Activated CD4-positive, alpha-beta T cell treated with anti-CD3 and anti-CD28 coated beads, Interleukin-2, amount 10 ng/mL, durations not matched to agents 7 days and 5 days (primary cell): ENCODE measurements at regions not wholly inside any gene's neighbourhood (a gene's known extent, or its start where the extent isn't known, plus 50 kb on each side); places are given as distances from the start of the nearest gene placed in this dataset.
"Not testable (repeated sequence)": the region's sequence is repeated elsewhere in the genome, so short reads cannot be mapped to it uniquely, and the experiment has no call there.

Source experiments
- CTCF ChIA-PET: fragments of 350-600 bp; sonication (Branson Sonifier 250); formaldehyde crosslinking; loops from one replicate; lab custom pipeline; 2021; ENCODE audit warnings: antibody characterized with exemption; lab: Charles Lee
- POLR2A ChIA-PET: fragments of 350-600 bp; sonication (Branson Sonifier 250); formaldehyde crosslinking; loops from one replicate; lab custom pipeline; 2021; ENCODE audit warnings: antibody characterized with exemption; lab: Charles Lee
- DNase-seq: peaks from one replicate; pipeline ENCODE4 v3.0.0-alpha.2; 2020
- H3K27ac Mint-ChIP-seq: one replicate; pipeline ENCODE4 v1.8.0; 2021; ENCODE audit warnings: mild to moderate bottlenecking, moderate library complexity, mixed read lengths
- H3K27me3 Mint-ChIP-seq: one replicate; pipeline ENCODE4 v1.8.0; 2021; ENCODE audit warnings: mixed read lengths
- H3K36me3 Mint-ChIP-seq: one replicate; pipeline ENCODE4 v1.8.0; 2021; ENCODE audit warnings: low read depth, mixed read lengths
- H3K4me1 Mint-ChIP-seq: one replicate; pipeline ENCODE4 v1.8.0; 2021; ENCODE audit warnings: mixed read lengths
- H3K4me3 Mint-ChIP-seq: one replicate; pipeline ENCODE4 v1.8.0; 2021; ENCODE audit warnings: mild to moderate bottlenecking, moderate library complexity, mixed read lengths
- H3K9me3 Mint-ChIP-seq: one replicate; pipeline ENCODE4 v1.8.0; 2021; ENCODE audit warnings: mixed read lengths

DNA sequence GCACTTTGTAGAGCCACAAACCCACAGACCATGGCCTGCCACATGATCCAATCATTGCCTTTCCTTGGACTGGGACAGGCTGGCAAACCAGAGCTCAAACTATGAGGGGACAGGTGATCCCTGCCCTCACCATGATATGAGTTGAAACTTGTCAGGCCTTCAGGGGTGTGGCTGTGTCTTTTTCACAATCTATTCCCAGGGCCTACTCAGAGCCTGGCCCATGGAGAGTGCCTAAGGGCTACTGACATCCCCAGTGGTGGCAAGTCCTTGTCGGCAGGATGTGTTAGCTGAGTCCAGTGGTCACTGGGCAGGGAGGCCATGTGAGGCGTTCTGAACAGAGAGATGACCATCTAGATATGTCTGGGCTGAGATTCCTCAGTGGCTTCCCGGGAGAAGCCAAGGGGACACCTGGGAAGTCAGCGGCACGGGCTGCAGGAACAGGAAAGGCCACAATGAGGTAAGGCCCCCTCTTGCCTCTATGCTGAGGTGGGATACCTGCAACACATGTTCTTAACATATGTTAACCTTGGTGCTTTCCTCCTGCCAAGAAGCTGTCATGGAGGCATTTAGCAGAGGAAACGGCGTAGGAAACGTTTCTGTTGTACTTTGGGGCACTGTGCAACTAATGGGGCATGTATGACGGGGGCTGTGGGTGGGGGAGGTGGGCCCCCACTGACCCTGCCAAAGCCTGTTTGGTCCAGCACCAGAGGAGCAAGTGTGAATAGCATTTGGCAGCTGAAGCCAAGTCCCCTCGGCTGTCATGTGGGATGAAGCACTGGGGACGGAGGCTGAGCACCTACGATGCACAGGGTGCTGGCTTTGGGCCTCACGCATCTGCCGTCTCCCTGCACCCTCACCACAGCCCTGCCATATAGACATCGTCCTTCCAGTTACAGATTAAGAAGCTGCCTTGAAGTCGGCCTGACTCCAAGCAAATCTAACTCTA, 384.0 kb downstream of the RPS24 start:
- no peaks in the 10 kb centered on the region for H3K4me1 Mint-ChIP-seq
- H3K27me3 Mint-ChIP-seq: peaks cover 2% of the 10 kb centered on the region
- ChIA-PET CTCF (interaction anchor here (1.1 kb wide), 1 partner anchor 442 kb away, joined by 3 read pairs; no protein-coding TSS in a partner anchor), POLR2A (no interaction called here)
- no peaks in the 10 kb centered on the region for H3K36me3 Mint-ChIP-seq
- H3K9me3 Mint-ChIP-seq: no peaks in the 10 kb centered on the region
- H3K4me3 Mint-ChIP-seq: no peak overlapping the region
- DNase-seq: no peak
- no peak overlapping the region for H3K27ac Mint-ChIP-seq

DNA sequence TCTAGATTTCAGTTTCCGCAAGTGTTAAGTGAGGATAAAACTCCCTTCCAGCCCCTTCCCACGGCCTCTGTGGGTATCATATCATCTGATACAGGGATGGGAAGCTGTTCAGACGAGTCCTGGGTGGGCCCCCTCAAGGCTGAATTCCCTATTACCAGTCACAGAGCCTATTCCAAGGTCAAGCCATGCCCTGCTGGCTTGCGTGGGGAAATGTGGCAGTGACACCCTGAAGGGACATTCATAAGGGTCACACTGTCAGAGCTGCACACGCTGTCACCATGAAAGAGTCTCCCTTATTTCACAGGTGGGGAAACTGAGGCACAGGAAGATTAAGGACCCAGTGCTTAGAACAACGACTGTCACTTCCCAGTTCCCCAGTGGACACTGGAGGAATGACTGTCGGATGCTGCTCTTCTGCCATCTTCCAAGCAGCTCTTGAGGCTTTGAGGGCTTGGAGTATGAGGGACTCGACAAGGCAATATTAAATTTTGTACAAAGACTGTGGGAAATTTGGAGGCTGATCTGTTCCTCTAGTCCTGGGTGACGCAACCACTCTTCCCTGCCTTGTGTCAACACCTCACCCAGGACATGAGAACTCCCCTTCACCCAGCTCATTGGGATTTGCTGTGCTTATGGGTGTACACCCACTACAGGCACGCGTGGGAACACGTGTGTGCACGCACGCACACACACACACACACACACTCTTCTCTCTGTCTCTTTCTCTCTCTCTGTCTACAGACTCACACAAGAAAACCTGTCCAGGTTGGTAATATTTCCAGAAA, 386.0 kb downstream of the RPS24 start:
- no peak overlapping the region for H3K27ac Mint-ChIP-seq
- no peaks in the 10 kb centered on the region for H3K4me1 Mint-ChIP-seq
- no peaks in the 10 kb centered on the region for H3K9me3 Mint-ChIP-seq
- H3K4me3 Mint-ChIP-seq: no peak overlapping the region
- ChIA-PET POLR2A (no interaction called here), CTCF (interaction anchor here (0.9 kb wide), 1 partner anchor 45 kb away, joined by 3 read pairs; no protein-coding TSS in a partner anchor)
- H3K27me3 Mint-ChIP-seq: peaks cover 2% of the 10 kb centered on the region
- no peaks in the 10 kb centered on the region for H3K36me3 Mint-ChIP-seq
- DNase-seq: no peak

DNA sequence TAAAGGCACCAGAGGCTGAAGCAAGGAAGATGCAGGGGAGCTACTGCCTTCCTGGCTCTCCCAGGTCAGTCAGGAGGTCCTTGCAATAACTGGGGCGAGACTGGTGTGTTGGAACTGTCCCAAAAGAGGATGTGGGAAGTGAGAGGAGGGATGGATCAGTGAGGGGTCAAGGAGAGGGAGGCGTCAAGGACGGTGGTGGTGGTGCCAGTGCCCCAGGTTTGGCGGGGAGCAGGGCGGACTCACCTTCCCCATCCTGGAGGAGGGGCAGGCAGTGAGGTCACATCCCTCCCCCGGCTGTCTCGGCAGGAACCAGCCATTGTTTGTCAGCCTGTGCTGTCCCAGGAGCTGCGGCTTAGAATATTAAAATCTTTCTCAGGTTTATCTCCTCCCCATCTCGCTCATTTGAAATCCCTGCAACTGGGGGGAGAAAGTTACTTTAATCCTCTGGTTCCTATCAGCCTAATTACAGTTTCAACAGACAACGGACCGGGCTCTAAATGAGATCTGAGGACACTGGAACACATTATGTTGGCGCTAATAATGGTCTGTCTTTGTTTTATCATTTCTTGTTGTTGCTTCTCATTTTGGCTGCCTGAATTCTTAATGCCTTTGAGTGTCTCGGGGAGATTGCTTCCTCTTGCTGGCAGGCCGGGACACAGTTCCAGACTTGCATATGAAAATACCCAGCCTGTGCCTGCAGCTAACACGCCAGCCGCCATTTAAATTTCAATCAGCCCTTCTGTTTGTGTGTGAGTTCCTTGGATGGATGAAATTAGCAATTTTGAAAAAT, 387.5 kb downstream of the RPS24 start:
- DNase-seq: no peak
- ChIA-PET POLR2A (no interaction called here), CTCF (no interaction called here)
- Mint-ChIP-seq H3K9me3 (peaks cover 6% of the 10 kb centered on the region), H3K4me3 (no peak overlapping the region), H3K27me3 (peaks cover 5% of the 10 kb centered on the region), H3K4me1 (no peaks in the 10 kb centered on the region), H3K27ac (no peak overlapping the region), H3K36me3 (no peaks in the 10 kb centered on the region)

DNA sequence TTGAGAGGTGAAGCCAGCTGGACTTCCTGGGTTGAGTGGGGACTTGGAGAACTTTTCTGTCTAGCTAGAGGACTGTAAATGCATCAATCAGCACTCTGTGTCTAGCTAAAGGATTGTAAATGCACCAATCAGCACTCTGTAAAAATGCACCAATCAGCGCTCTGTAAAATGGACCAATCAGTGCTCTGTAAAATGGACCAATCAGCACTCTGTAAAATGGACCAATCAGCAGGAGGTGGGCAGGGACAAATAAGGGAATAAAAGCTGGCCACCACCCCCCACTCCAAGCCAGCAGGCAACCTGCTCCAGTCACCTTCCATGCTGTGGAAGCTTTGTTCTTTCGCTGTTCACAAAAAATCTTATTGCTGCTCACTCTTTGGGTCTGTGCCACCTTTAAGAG, 390.4 kb downstream of the RPS24 start:
- H3K36me3 Mint-ChIP-seq, DNase-seq, H3K9me3 Mint-ChIP-seq, H3K4me3 Mint-ChIP-seq, H3K27ac Mint-ChIP-seq, H3K4me1 Mint-ChIP-seq, POLR2A ChIA-PET: not testable (repeated sequence)
- CTCF ChIA-PET: interaction anchor here (0.6 kb wide), 1 partner anchor 265 kb away, joined by 3 read pairs; no protein-coding TSS in a partner anchor
- H3K27me3 Mint-ChIP-seq: peaks cover 22% of the 10 kb centered on the region

DNA sequence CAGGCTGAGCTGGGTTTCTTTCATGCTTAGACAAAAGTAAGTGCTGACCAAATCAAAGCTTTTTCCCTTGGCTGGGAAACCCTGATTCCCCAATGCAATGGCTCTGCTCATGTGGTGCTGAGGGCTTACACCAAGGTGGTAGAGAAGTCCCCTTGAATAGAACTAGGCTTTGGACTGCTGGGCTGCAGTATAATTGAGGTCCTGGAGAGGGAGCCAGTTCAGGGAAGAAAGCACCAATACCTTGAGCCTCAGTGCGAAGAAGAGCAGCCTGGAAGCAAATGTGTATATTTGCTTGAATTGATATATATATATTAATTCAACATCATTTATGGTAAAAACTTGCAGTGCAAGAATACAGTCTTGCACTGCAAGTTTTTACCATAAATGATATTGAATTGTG, 391.1 kb downstream of the RPS24 start:
- H3K27me3 Mint-ChIP-seq: peaks cover 27% of the 10 kb centered on the region
- no peak overlapping the region for H3K4me3 Mint-ChIP-seq
- no peak for DNase-seq
- H3K27ac Mint-ChIP-seq: no peak overlapping the region
- peaks cover 6% of the 10 kb centered on the region for H3K9me3 Mint-ChIP-seq
- H3K36me3 Mint-ChIP-seq: no peaks in the 10 kb centered on the region
- ChIA-PET POLR2A (no interaction called here), CTCF (interaction anchor here (0.6 kb wide), 1 partner anchor 265 kb away, joined by 3 read pairs; no protein-coding TSS in a partner anchor)
- H3K4me1 Mint-ChIP-seq: no peaks in the 10 kb centered on the region

DNA sequence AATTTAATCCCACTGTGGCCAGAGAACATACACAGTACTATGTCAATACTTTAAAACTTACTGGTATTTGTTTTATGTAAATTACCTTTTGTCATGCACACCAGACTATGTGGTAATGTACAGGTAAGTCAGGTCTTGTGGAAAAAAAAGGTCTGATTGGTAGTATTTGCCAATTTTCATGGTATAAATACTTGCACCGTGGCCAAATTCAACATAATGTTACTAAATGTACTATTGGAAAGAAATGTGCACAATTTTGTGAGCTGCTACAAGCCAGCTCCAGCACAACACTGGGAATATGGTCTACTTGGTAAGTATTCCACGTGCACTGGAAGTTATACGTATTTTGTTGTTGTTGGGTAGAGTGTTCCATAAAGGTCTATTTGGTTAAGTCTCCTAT, 392.5 kb downstream of the RPS24 start:
- H3K27me3 Mint-ChIP-seq: peaks cover 35% of the 10 kb centered on the region
- H3K9me3 Mint-ChIP-seq: peaks cover 6% of the 10 kb centered on the region
- no peak for DNase-seq
- POLR2A ChIA-PET: no interaction called here
- no peak overlapping the region for H3K27ac Mint-ChIP-seq
- H3K4me1 Mint-ChIP-seq: no peaks in the 10 kb centered on the region
- no peaks in the 10 kb centered on the region for H3K36me3 Mint-ChIP-seq
- CTCF ChIA-PET: interaction anchor here (0.6 kb wide), 1 partner anchor 15 kb away, joined by 3 read pairs; no protein-coding TSS in a partner anchor
- H3K4me3 Mint-ChIP-seq: no peak overlapping the region

DNA sequence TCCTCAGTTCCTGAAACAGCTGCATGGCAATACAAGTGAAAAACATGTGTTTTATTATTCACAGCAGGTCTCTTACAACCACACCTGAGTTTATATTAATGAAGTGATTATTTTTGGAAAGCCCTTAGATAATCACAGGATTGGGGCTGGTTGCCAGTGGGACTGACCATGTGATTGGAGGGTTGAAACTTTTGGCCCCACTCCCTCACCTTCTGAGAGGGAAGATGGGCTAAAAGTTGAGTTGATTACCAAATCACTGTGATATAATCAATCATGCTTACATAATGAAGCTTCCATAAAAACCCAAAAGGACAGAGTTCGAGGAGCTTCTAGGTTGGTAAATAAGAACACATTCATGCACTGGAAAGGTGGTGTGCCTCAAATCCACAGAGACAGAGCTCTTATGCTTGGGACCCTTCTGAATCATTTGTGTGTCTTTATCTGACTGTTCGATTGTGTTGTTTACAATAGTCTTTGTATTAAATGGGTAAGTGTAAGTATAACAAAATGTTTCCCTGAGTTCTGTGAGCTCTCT, 393.9 kb downstream of the RPS24 start:
- H3K27ac Mint-ChIP-seq: no peak overlapping the region
- no peak for DNase-seq
- ChIA-PET CTCF (interaction anchor here (1.1 kb wide), 1 partner anchor 14 kb away, joined by 3 read pairs; no protein-coding TSS in a partner anchor), POLR2A (no interaction called here)
- H3K27me3 Mint-ChIP-seq: peaks cover 35% of the 10 kb centered on the region
- peaks cover 6% of the 10 kb centered on the region for H3K9me3 Mint-ChIP-seq
- H3K4me3 Mint-ChIP-seq: no peak overlapping the region
- no peaks in the 10 kb centered on the region for H3K36me3 Mint-ChIP-seq
- H3K4me1 Mint-ChIP-seq: no peaks in the 10 kb centered on the region

DNA sequence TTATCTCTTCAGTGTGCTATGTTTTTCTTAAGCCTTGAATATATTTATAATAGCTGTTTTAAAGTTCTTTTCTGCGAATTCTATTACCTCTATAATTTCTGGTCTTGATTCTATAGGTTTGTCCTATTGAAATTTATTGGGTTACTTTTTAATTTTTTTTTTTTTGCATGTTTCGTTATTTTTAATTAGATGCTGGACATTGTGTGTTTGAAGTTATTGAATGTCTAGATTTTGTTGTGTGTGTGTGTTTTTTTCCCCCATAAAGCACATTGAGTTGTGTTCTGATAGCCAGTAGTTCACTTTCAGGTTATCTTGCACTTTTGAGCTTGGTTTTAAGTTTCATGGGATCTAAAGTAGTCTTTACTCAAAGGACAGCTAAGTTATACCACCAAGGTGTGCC, 394.9 kb downstream of the RPS24 start:
- no peaks in the 10 kb centered on the region for H3K4me1 Mint-ChIP-seq
- H3K27ac Mint-ChIP-seq: no peak overlapping the region
- no peak for DNase-seq
- POLR2A ChIA-PET: no interaction called here
- CTCF ChIA-PET: no interaction called here
- H3K4me3 Mint-ChIP-seq: no peak overlapping the region
- no peaks in the 10 kb centered on the region for H3K36me3 Mint-ChIP-seq
- peaks cover 35% of the 10 kb centered on the region for H3K27me3 Mint-ChIP-seq
- H3K9me3 Mint-ChIP-seq: peaks cover 6% of the 10 kb centered on the region

DNA sequence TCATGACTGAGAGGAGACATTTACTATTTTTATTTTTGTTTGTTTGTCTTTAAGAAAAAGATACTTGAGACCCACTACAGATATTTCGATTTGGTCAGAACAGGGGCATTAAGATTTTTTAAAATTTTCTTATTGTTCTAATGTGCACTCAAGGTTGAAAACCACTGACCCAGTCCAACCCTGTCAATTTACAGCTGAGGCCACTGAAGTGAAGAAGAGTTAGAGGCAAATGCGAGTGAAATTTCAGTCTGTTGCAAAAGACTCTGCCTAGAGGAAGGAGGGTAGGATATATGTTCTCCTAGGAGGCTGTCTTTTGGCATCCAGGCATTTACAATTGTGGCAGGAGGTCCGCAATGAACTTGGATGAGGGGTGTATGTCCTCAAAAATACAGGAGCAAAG, 396.3 kb downstream of the RPS24 start:
- Mint-ChIP-seq H3K27me3 (peaks cover 35% of the 10 kb centered on the region), H3K36me3 (no peaks in the 10 kb centered on the region), H3K9me3 (peaks cover 6% of the 10 kb centered on the region), H3K4me1 (no peaks in the 10 kb centered on the region), H3K27ac (no peak overlapping the region), H3K4me3 (no peak overlapping the region)
- CTCF ChIA-PET: interaction anchor here (0.6 kb wide), 1 partner anchor 1642 kb away, joined by 4 read pairs; no protein-coding TSS in a partner anchor
- POLR2A ChIA-PET: no interaction called here
- DNase-seq: no peak

DNA sequence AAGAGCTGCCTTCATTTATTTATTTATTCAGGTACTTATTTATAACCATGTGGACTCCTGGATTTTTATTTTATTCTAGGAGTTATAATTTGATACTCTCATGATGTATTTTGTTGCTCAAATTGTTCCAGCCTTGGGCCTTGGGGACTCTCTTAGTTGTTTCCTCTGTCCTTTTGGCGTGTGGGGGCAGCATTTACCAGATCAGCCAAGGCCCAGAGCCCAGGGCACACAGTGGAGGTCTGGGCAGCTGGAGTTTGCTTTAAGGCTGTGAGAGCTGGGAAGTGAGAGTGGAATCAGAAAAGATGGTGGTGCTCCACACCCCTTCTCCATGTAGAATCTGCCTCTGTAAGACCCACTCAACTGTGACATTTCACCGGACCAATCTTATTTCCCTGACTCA, 398.9 kb downstream of the RPS24 start:
- CTCF ChIA-PET: no interaction called here
- Mint-ChIP-seq H3K4me1 (no peaks in the 10 kb centered on the region), H3K27ac (no peak overlapping the region), H3K4me3 (no peak overlapping the region), H3K27me3 (peaks cover 19% of the 10 kb centered on the region), H3K36me3 (no peaks in the 10 kb centered on the region), H3K9me3 (no peaks in the 10 kb centered on the region)
- POLR2A ChIA-PET: no interaction called here
- no peak for DNase-seq

DNA sequence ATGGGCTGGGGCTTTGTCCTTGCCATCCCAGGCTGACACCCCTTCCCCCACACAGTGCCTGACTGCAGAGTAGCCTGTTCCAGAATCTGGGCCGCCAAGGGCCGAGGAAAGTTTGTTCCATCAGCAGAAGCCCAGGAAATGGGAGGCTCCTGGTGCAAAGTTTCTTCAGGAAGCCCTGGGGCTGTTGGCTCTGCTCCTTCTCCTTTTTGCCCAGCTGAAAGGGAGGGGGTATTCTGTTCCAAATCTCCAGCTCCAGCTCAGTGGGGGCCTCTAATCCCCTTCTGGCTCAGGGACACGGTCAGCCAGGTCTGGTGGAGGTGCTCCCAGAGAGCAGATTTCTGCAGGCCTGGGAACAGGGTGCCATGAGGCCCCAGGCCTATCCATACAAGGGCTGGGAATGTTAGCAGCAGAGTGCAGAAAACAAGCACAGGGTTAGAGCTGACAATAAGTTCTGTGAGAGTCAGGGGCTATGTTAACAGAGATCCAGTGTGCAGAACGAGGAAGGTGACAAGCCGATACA, 399.5 kb downstream of the RPS24 start:
- no peak overlapping the region for H3K4me3 Mint-ChIP-seq
- POLR2A ChIA-PET: no interaction called here
- no peaks in the 10 kb centered on the region for H3K4me1 Mint-ChIP-seq

More for the DNA sequence above, 399.5 kb downstream of the RPS24 start:
- H3K27ac Mint-ChIP-seq: no peak overlapping the region
- H3K36me3 Mint-ChIP-seq: no peaks in the 10 kb centered on the region
- H3K27me3 Mint-ChIP-seq: peaks cover 15% of the 10 kb centered on the region
- no peak for DNase-seq
- CTCF ChIA-PET: interaction anchor here (0.6 kb wide), 1 partner anchor 10 kb away, joined by 5 read pairs; no protein-coding TSS in a partner anchor
- no peaks in the 10 kb centered on the region for H3K9me3 Mint-ChIP-seq
